Stimulated activated CD4-positive, alpha-beta T cell treated with anti-CD3 and anti-CD28 coated beads, Interleukin-1b, Interleukin-23, amount 100 ng/mL, for 48 hours (primary cell): ENCODE measurements at regions not wholly inside any gene's neighbourhood (a gene's known extent, or its start where the extent isn't known, plus 50 kb on each side); places are given as distances from the start of the nearest gene placed in this dataset.
"Not testable (repeated sequence)": the region's sequence is repeated elsewhere in the genome, so short reads cannot be mapped to it uniquely, and the experiment has no call there.

Experiments used
- DNase-seq: peaks from one replicate; pipeline ENCODE4 v3.0.0-alpha.2; 2020

DNA sequence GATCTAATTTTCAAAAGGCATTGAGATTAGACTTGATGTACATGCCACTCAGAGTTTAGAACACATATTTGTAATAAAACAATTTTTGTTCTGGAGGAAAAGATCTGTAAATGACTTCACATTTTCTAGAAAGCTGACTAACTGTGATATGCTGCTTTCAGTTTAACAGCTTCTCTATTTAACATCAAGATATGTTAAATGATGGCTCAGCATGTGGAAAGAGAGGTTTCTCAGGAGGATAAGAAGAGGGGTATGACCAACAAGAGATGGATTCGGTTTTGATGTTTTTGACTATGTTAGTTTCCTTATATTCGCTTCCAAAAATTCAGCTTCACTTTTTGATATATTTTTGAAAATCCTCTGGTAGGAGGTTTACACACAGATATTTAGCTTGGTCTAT is 698.7 kb downstream of the GLUD2 start:
- no peak for DNase-seq

DNA sequence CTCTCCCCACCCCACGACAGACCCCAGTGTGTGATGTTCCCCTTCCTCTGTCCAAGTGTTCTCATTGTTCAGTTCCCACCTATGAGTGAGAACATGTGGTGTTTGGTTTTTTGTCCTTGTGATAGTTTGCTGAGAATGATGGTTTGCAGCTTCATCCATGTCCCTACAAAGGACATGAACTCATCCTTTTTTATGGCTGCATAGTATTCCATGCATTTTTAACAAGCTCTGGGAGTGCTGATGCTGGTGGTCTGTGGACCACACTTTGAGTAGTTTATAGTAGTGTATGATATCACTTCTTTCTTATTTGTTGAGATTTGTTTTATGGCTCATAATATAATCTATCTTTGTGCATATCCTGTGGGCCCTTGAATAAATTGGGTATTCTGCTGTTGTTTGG is 706.2 kb downstream of the GLUD2 start:
- not testable (repeated sequence) for DNase-seq

GRCh38 chrX:121754301-121754700 is 706.9 kb downstream of the GLUD2 start:
- no peak for DNase-seq

GRCh38 chrX:121755541-121755940 is 708.1 kb downstream of the GLUD2 start:
- DNase-seq, result no peak

DNA sequence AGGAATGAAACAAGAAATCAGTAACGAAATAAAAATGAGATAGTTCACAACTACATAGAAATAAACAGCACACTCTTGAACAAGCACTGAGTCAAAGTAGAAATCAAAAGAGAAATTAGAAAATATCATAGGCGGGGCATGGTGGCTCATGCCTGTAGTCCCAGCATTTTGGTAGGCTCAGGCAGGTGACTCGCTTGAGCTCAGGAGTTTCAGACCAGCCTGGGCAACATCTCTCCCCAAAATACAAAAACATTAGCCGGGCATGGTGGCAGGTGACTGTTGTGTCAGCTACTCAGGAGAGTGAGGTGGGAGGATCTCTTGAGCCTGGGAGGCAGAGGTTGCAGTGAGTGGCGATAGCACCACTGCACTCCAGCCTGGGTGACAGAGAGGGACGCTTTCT is 714.4 kb downstream of the GLUD2 start:
- no peak for DNase-seq

- DNase-seq, result no peak
Measured at GRCh38 chrX:121763671-121764070, 716.3 kb downstream of the GLUD2 start.

- DNase-seq, result not testable (repeated sequence)
Measured at GRCh38 chrX:121768210-121768609, 720.8 kb downstream of the GLUD2 start.

GRCh38 chrX:121781991-121782390 is 734.6 kb downstream of the GLUD2 start:
- no peak for DNase-seq

DNA sequence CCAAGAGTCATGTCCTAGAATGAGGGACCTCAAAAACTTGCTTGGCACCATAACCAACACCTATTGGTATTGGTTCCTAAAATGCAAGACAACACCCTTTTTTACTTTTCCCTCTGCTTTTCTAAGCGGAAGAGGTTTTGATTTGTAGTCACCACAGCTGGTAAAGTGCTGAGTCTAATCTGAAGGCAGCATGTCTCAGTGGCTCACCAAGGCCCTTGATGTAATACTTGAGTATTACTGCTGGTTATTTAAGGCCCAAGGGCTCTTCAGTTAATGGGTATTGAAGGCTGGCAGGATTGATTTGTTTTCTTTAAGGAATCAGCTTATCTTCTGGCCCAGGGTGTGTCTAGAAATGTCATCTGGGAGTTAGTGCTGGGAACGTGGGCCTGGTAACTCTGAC is 735.1 kb downstream of the GLUD2 start:
- no peak for DNase-seq

GRCh38 chrX:121782976-121783375 is 735.6 kb downstream of the GLUD2 start:
- no peak for DNase-seq

GRCh38 chrX:121802881-121803412 is 755.5 kb downstream of the GLUD2 start:
- no peak for DNase-seq

DNA sequence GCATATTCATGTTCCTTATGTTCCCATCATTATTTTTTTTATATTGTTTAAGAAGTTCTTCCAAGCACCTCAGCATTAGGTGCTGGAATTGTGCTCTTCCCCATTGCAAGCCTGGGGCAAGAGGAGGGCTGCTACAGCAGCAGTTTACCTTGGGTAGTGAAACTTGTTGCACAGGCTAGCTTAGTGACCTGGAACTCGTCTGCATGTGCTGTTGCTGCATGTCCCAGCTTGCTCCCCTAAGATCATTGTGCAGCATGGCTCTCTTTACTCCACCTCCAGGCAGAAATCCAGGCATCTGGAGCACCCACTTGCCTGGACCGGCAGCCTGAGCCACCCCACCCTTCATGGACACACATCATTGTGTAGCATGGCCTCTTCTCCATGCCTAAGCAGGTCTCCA is 776.0 kb downstream of the GLUD2 start:
- no peak for DNase-seq

DNA sequence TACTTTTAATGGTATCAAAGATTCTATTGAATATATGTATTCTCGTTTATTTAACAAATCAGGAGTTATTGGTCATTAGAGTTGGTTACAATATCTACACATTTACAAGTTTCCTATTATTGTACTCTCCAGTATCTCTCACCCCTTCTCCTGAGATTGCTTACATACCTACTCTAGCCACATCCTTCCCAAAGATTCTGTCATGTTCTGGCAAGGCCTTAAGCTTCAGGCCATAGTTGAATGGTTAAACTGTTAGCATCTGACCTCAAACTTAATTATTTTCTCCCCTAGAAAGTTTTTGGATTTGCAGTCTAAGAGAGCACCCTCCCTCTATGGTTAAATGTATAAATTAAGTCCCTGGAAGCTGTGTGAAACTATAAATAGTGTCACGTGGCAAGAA is 784.2 kb downstream of the GLUD2 start:
- no peak for DNase-seq

GRCh38 chrX:121832446-121832845 is 785.0 kb downstream of the GLUD2 start:
- DNase-seq, result no peak

DNA sequence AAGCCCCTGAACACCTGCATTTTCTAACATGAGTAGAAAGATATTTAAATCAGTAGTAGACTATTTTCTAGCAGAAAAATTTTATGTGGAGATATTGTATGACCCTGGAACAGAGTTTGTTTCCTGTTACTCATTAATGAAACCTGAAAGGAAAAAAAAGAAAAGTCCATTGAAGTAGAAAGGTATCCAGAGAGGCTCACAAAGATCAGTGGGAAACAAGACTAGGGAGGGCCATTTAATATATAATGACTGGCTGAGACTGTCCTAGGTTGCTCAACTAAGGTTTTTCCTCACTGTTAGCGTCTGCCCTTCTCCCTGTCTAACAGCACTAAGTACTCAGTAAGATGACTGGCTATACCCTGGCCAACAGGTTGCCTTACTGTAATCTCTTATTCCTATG is 788.6 kb downstream of the GLUD2 start:
- DNase-seq, result no peak

DNA sequence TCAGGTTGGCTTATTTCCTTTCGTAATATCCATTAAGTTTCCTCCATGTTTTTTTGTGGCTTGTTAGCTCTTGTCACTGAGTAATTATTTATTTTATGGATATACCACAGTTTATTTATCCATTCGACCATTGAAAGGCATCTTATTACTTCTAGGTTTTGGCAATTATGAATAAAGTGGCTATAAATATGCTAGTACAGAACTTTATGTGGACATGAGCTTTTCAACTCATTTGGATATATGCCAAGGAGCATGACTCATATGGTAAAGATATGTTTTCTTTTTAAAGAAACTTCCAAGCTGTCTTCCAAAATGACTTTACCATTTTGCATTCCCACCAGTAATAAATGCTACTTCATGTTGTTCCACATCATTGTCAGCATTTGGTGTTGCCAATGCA is 803.6 kb downstream of the GLUD2 start:
- DNase-seq, result no peak

- no peak for DNase-seq
Measured at GRCh38 chrX:121853762-121854613, 806.6 kb downstream of the GLUD2 start.

GRCh38 chrX:121854614-121854911 is 807.2 kb downstream of the GLUD2 start:
- no peak for DNase-seq

- no peak for DNase-seq
Measured at GRCh38 chrX:121858867-121859647, 811.6 kb downstream of the GLUD2 start.

DNA sequence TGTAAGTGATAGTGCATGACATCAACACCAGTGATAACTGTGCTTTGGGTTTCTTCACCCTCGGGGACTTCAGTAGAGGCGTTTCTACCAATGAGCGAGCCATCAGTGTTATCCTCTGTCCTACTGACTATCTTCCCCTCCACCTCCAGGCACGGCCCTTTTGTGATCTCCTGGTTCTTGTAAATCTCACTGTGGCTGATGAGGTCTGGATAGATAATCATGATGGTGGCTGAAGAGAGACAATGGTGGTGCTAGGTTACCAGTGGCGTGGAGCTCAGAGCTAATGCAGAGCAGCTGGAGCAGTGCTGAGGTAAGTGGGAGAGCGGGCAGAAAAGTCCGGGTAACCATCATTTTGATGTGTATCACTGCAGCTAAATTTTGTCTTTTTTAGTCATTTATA is 816.6 kb downstream of the GLUD2 start:
- DNase-seq, result no peak

DNA sequence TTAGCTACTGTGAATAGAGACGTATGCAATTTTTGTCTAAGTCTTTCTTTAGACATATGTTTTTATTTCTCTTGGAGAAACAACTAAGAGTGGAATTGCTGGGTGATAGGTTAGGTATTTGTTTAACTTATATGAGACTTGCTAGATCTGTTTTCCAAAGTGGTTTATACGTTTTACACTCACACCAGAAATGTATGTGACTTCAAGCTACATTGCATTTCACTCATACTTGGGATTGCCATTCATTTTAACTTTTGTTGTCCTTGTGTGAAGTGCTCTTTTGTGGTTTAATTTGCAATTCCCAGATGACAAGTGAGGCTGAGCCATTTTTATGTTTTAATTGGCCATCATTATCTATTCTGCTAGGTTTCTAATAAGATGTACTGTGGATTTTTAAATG is 817.2 kb downstream of the GLUD2 start:
- DNase-seq, result no peak

DNA sequence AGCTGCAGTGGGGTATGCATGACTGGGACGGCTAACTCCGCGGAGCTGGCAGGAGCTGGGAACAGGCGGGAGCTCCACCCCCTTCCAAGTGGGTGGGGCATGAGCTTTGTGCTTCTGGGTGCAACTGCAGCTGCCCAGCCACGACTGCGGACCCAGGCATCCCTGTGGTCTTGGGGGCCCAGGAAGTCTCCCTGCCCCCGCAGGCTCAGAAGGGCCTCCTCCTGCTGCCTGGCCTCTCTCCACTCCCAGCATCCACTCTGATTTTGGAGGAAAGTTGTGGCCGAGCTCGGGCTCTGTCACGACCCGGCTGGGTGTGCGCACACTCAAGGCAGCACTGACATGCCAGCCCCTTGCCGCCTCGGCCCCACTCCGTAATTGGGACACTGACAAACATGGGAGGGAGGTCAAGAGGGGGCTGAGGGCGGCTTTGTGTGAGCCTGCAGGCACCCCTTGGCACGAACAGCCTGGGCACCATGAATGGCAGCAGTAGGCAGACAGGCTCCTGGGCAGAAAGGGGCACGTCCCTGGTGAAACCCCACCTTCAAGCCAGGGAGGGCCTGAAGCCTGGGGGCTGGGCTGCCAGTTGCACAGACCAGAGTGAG is 822.6 kb downstream of the GLUD2 start:
- DNase-seq, result no peak

DNA sequence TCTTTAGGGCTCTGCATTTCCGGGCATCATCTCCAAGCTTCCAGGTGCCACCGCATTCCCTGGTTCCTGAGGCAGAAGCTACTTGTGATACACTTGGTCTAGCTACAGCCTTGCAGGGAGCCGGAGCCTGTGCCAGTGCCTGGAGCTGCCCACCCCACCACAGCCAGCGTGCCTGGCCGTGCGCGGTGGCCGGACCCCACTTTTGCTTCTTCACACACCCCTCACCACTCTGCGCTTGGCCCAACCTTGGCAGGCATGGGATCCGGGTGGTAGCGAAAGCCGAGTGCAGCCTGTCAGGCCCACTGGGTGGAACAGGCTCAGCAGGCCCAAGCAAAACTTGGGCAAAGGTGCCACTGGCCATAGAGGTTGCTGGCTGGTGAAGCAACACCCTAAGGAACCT is 823.7 kb downstream of the GLUD2 start:
- no peak for DNase-seq

DNA sequence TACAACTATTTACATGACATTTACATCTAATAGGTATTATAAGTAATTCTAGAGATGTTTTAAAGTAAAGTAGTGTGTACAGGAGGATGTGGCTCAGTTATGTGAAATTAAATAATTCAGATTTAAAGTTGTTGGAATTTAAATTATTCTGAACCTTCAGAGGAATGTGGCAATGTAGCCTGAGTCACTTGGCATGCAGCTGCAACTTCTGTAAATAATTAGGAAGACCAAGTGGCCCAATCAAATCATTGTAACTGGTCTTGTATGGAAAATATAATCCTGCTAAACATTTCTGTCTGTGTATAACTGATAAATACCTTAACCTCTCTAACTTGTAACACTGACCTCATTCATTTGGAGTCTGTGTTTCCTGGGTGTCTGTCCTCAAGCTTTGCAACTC is 828.9 kb downstream of the GLUD2 start:
- DNase-seq, result no peak
